HepG2 (cell line): ENCODE measurements at regions not wholly inside any gene's neighbourhood (a gene's known extent, or its start where the extent isn't known, plus 50 kb on each side); places are given as distances from the start of the nearest gene placed in this dataset.

Experiments used
- ATAC-seq: fragments of 200-7000 bp; cut with Tn5 transposase; 3 replicates; pipeline ENCODE4 v1.9.1; 2020; ENCODE audit warnings: mild to moderate bottlenecking, moderate library complexity
- BruUV-seq: library from RNA; stranded (reverse); fragments of 400-500 nt; replicated peaks from 2 replicates; lab custom pipeline; 2021; lab: Mats Ljungman, UMichigan
- CTCF ChIA-PET: fragments of 300-600 bp; formaldehyde crosslinking; extraction: SDS; loops from one replicate; lab custom pipeline; 2021; ENCODE audit warnings: low total read pairs, inconsistent platforms, low intra/inter-chr PET ratio; lab: Yijun Ruan, JAX
- POLR2A ChIA-PET: fragments of 350-600 bp; sonication (Branson Sonifier 250); formaldehyde crosslinking; loops from one replicate; lab custom pipeline; 2020; ENCODE audit warnings: antibody characterized with exemption, inconsistent platforms; lab: Yijun Ruan, JAX
- DNase-seq: peaks from one replicate; pipeline ENCODE4 v3.0.0-alpha.2; 2015; ENCODE audit warnings: low spot score
- FAIRE-seq: peaks from 3 replicates; lab custom pipeline; 2011; peaks lifted over from hg19 to GRCh38; lab: Jason Lieb, UNC
- H2AFZ ChIP-seq: one replicate; pipeline ENCODE4 v1.6.1; 2011; ENCODE audit warnings: low read length, inconsistent platforms
- H3K27ac ChIP-seq: fragments of 300-600 bp; 3 replicates; pipeline ENCODE4 v1.8.0; 2011; ENCODE audit warnings: mixed run types, mild to moderate bottlenecking, mixed read lengths, low read length, inconsistent platforms; ENCODE audit not compliant: insufficient read depth; ENCODE audit errors: extremely low read length
- H3K27me3 ChIP-seq, 2 experiments: fragments of 200-600 bp in 1 of 2; 2 replicates in 1 of 2; 3 replicates in 1 of 2; pipeline versions ENCODE4 v1.6.0 to v1.8.0; 2011; ENCODE audit warnings: low read length in 2 of 2, mild to moderate bottlenecking in 2 of 2, moderate library complexity in 2 of 2, inconsistent platforms in 1 of 2; ENCODE audit not compliant: insufficient read depth in 2 of 2, control insufficient read depth in 1 of 2
- H3K36me3 ChIP-seq, 2 experiments: fragments of 200-600 bp in 1 of 2; replicated peaks in 1 of 2; 2 replicates in 1 of 2; 3 replicates in 1 of 2; pipeline versions ENCODE4 v1.5.1 to v1.8.0; 2011; ENCODE audit warnings: low read length in 2 of 2, inconsistent platforms in 1 of 2; ENCODE audit not compliant: insufficient read depth in 2 of 2, control insufficient read depth in 1 of 2
- H3K4me1 ChIP-seq: 2 replicates; pipeline ENCODE4 v1.5.1; 2012; ENCODE audit warnings: low read length, inconsistent platforms; ENCODE audit not compliant: insufficient read depth
- H3K4me2 ChIP-seq: 2 replicates; pipeline ENCODE4 v1.6.0; 2011; ENCODE audit warnings: low read depth, low read length, inconsistent platforms
- H3K4me3 ChIP-seq, 3 experiments: fragments of 200-600 bp in 1 of 3; sonication (generic), shearing (Covaris generic) in 1 of 3; replicated peaks in 1 of 3; 2 replicates each; pipeline ENCODE4 v1.5.1; 2011 to 2016; ENCODE audit warnings: low read length in 3 of 3, inconsistent platforms in 2 of 3, low read depth in 2 of 3, mild to moderate bottlenecking in 2 of 3, control low read depth in 1 of 3, mixed read lengths in 1 of 3; ENCODE audit not compliant: insufficient read depth in 1 of 3
- H3K79me2 ChIP-seq: one replicate; pipeline ENCODE4 v1.6.1; 2011; ENCODE audit warnings: low read length, inconsistent platforms; ENCODE audit not compliant: insufficient read depth
- H3K9ac ChIP-seq: 2 replicates; pipeline ENCODE4 v1.6.0; 2011; ENCODE audit warnings: mild to moderate bottlenecking, low read depth, low read length, inconsistent platforms; ENCODE audit not compliant: insufficient read depth
- H3K9me3 ChIP-seq: 2 replicates; pipeline ENCODE4 v1.5.1; 2012; ENCODE audit warnings: mild to moderate bottlenecking, low read length
- H4K20me1 ChIP-seq: 2 replicates; pipeline ENCODE4 v1.6.0; 2011; ENCODE audit warnings: inconsistent platforms, mild to moderate bottlenecking, low read length, moderate library complexity; ENCODE audit not compliant: insufficient read depth
- ATF4 ChIP-seq, 2 experiments: fragments of 450-650 bp in 1 of 2; sonication (generic) in 1 of 2; formaldehyde crosslinking; IDR thresholded peaks; 2 replicates each; pipeline versions ENCODE4 v1.5.0 to v1.8.0; 2020 to 2022; ENCODE audit warnings: mild to moderate bottlenecking in 1 of 2, missing genetic modification reagents in 1 of 2
- DNMT1 ChIP-seq: sonication (generic); formaldehyde crosslinking; IDR thresholded peaks from 2 replicates; pipeline ENCODE4 v1.5.1; 2020; ENCODE audit warnings: mild to moderate bottlenecking, missing genetic modification reagents
- DR1 ChIP-seq: sonication (generic); formaldehyde crosslinking; IDR thresholded peaks from 2 replicates; pipeline ENCODE4 v1.8.0; 2021; ENCODE audit warnings: mild to moderate bottlenecking, missing genetic modification reagents, inconsistent platforms
- ERF ChIP-seq: IDR thresholded peaks from 2 replicates; pipeline ENCODE4 v1.6.1; 2018; ENCODE audit warnings: missing biosample characterization, missing genetic modification reagents
- MTERF4 ChIP-seq: sonication (generic); formaldehyde crosslinking; IDR thresholded peaks from 2 replicates; pipeline ENCODE4 v1.8.0; 2023; ENCODE audit warnings: mild to moderate bottlenecking, missing genetic modification reagents
- NFIC ChIP-seq: IDR thresholded peaks from 2 replicates; pipeline ENCODE4 v1.6.1; 2012; ENCODE audit warnings: mild to moderate bottlenecking, low read length, inconsistent platforms
- TFE3 ChIP-seq: IDR thresholded peaks from 2 replicates; pipeline ENCODE4 v1.6.1; 2016
- ZNF234 ChIP-seq: sonication (generic); formaldehyde crosslinking; conservative IDR thresholded peaks from 2 replicates; pipeline ENCODE4 v1.5.1; 2020; ENCODE audit warnings: mild to moderate bottlenecking, missing genetic modification reagents
- ZNF598 ChIP-seq: sonication (generic); formaldehyde crosslinking; IDR thresholded peaks from 2 replicates; pipeline ENCODE4 v1.5.1; 2020; ENCODE audit warnings: mild to moderate bottlenecking, missing genetic modification reagents, borderline replicate concordance
- ZNF784 ChIP-seq: sonication (generic); formaldehyde crosslinking; IDR thresholded peaks from 2 replicates; pipeline ENCODE4 v1.5.1; 2020; ENCODE audit warnings: missing genetic modification reagents, mild to moderate bottlenecking, borderline replicate concordance
- ZSCAN20 ChIP-seq: sonication (generic); formaldehyde crosslinking; IDR thresholded peaks from 2 replicates; pipeline ENCODE4 v1.4.0; 2020; ENCODE audit warnings: missing genetic modification reagents, mild to moderate bottlenecking, borderline replicate concordance
- WGBS: methylation state at CpG from one replicate; pipeline ENCODE4 v1.1.6; 2017; ENCODE audit warnings: low lambda C conversion rate; 5-methylcytosine and 5-hydroxymethylcytosine counted together
- in situ Hi-C: cut with HindIII; loops from 2 replicates; pipeline ENCODE4 v1.10.0; 2017; ENCODE audit warnings: low pct_unique_long_range_greater_than_20kb; ENCODE audit not compliant: extremely low pct_ligation_motif_present
- intact Hi-C: fragments of 100-400 bp; cut with micrococcal nuclease; formaldehyde crosslinking; loops from one replicate; pipeline ENCODE4 v1.10.0; 2022; ENCODE audit not compliant: unreplicated experiment

- no peak for TF ChIP-seq ERF (CRISPR knock-in tag)
- TF ChIP-seq TFE3 = no peak
- no peak for TF ChIP-seq DNMT1 (CRISPR knock-in tag)
These were observed 347.7 kb upstream of the CDH8 start (continued) for GRCh38 chr16:62383941-62384340.

DNA sequence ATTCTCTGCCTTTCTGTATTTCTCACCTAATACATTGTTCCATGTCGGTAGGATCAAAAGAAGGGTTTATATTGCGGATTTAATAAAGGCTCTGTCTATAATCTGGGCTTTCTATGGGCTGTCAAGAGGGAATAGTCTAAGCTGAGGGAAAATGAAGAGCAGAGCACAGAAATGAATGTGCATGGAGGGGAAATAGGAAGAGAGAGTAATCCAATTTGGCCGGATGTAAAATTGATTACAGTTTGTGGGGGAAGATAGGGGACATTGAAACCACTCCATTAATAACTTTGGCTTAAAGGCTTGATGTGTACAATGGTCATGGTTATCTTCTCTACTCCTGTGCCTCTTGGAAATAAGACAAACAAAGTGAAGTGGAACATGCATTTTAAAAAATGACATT is 334.2 kb upstream of the CDH8 start:
- Histone ChIP-seq H3K9ac (no peak overlapping the region), H3K27me3 (no peaks in the 10 kb centered on the region), H3K79me2 (no peaks in the 10 kb centered on the region), H2AFZ (no peak overlapping the region), H3K4me1 (no peaks in the 10 kb centered on the region), H3K27ac (no peak overlapping the region), H3K4me3 (no peak overlapping the region), H3K9me3 (peaks cover 57% of the 10 kb centered on the region), H3K4me2 (no peak overlapping the region), H4K20me1 (no peaks in the 10 kb centered on the region), H3K36me3 (no peaks in the 10 kb centered on the region)
- WGBS = 3% methylated on average over 3 of the region's 3 CpGs
- DNase-seq (no peak), ATAC-seq (no peak), FAIRE-seq (no peak)
- CTCF ChIA-PET = no interaction called here
- in situ Hi-C loops (no loop called here), intact Hi-C loops (no loop called here)
- no TSS peak for BruUV-seq
- POLR2A ChIA-PET = no interaction called here
- no peak for TF ChIP-seq ZNF234 (CRISPR knock-in tag)
- TF ChIP-seq DR1 (CRISPR knock-in tag) = no peak
- no peak for TF ChIP-seq ZNF598

GRCh38 chr16:62363501-62363900 is 327.3 kb upstream of the CDH8 start:
- Histone ChIP-seq H3K4me1 (no peaks in the 10 kb centered on the region), H2AFZ (no peak overlapping the region), H3K9me3 (peaks cover 82% of the 10 kb centered on the region), H3K36me3 (no peaks in the 10 kb centered on the region), H3K4me3 (no peak overlapping the region), H3K9ac (no peak overlapping the region), H3K79me2 (no peaks in the 10 kb centered on the region), H4K20me1 (no peaks in the 10 kb centered on the region), H3K27ac (no peak overlapping the region), H3K27me3 (no peaks in the 10 kb centered on the region), H3K4me2 (no peak overlapping the region)
- 1% methylated on average over 2 of the region's 2 CpGs for WGBS
- FAIRE-seq (no peak), DNase-seq (no peak), ATAC-seq (no peak)
- intact Hi-C loops = no loop called here
- no TSS peak for BruUV-seq
- ChIA-PET POLR2A (no interaction called here), CTCF (no interaction called here)
- in situ Hi-C loops = no loop called here
- TF ChIP-seq ZNF784 = no peak
- TF ChIP-seq NFIC = no peak
- TF ChIP-seq ATF4 (CRISPR knock-in tag; IDR thresholded peaks at IDR 0.05) = no peak
- no peak for TF ChIP-seq MTERF4
- TF ChIP-seq ZSCAN20 (CRISPR knock-in tag) = no peak
